ENCODE measurements at regions not wholly inside any gene's neighbourhood (a gene's known extent, or its start where the extent isn't known, plus 50 kb on each side); places are given as distances from the start of the nearest gene placed in this dataset.

GRCh38 chr15:66875588-66876420 lies 173.8 kb downstream of the SMAD6 start:
- TF ChIP-seq CTCF (IDR thresholded peaks at IDR 0.05; ENCODE audit: low read length) = no peak
- no peak for TF ChIP-seq EZH2 (IDR thresholded peaks at IDR 0.05; ENCODE audit: borderline replicate concordance, low read length)
- no peak overlapping the region for H2AFZ ChIP-seq (ENCODE audit: low read length)

GRCh38 chr15:66876421-66876730 lies 174.3 kb downstream of the SMAD6 start:
- Histone ChIP-seq H4K20me1 (ENCODE audit: insufficient read depth, low read length) (no peaks in the 10 kb centered on the region), H3K9ac (ENCODE audit: low read length) (no peak overlapping the region), H3K9me3 (ENCODE audit: low read length) (no peaks in the 10 kb centered on the region), H3K4me2 (ENCODE audit: low read length) (no peak overlapping the region), H3K36me3 (ENCODE audit: insufficient read depth, low read length) (no peaks in the 10 kb centered on the region), H3K9me2 (ENCODE audit: low read depth, low read length) (no peaks in the 10 kb centered on the region), H3K79me2 (ENCODE audit: insufficient read depth, low read length) (no peaks in the 10 kb centered on the region), H3K4me3 (ENCODE audit: low read depth, low read length, poor library complexity, severe bottlenecking) (no peak overlapping the region), H3K27me3 (ENCODE audit: insufficient read depth, low read length) (no peaks in the 10 kb centered on the region), H2AFZ (ENCODE audit: low read length) (no peak overlapping the region), H3K4me1 (ENCODE audit: insufficient read depth, low read length, severe bottlenecking) (no peaks in the 10 kb centered on the region), H3K27ac (ENCODE audit: low read depth, low read length, poor library complexity, severe bottlenecking) (no peak overlapping the region), H3F3A (ENCODE audit: insufficient read depth, low read length) (no peaks in the 10 kb centered on the region)
- TF ChIP-seq EZH2 (IDR thresholded peaks at IDR 0.05; ENCODE audit: borderline replicate concordance, low read length) (no peak), CTCF (IDR thresholded peaks at IDR 0.05; ENCODE audit: low read length) (no peak)

More at GRCh38 chr15:66875588-66876420, 173.8 kb downstream of the SMAD6 start:
- Histone ChIP-seq H3K4me3 (ENCODE audit: low read depth, low read length, poor library complexity, severe bottlenecking) (no peak overlapping the region), H3K9me2 (ENCODE audit: low read depth, low read length) (no peaks in the 10 kb centered on the region), H3K27ac (ENCODE audit: low read depth, low read length, poor library complexity, severe bottlenecking) (no peak overlapping the region), H3K9me3 (ENCODE audit: low read length) (no peaks in the 10 kb centered on the region), H3K4me2 (ENCODE audit: low read length) (no peak overlapping the region), H4K20me1 (ENCODE audit: insufficient read depth, low read length) (no peaks in the 10 kb centered on the region), H3K79me2 (ENCODE audit: insufficient read depth, low read length) (no peaks in the 10 kb centered on the region), H3K36me3 (ENCODE audit: insufficient read depth, low read length) (no peaks in the 10 kb centered on the region), H3K27me3 (ENCODE audit: insufficient read depth, low read length) (no peaks in the 10 kb centered on the region), H3K4me1 (ENCODE audit: insufficient read depth, low read length, severe bottlenecking) (no peaks in the 10 kb centered on the region), H3F3A (ENCODE audit: insufficient read depth, low read length) (no peaks in the 10 kb centered on the region), H3K9ac (ENCODE audit: low read length) (no peak overlapping the region)

GRCh38 chr15:66876731-66877476 lies 174.9 kb downstream of the SMAD6 start:
- H3F3A ChIP-seq (ENCODE audit: insufficient read depth, low read length) = no peaks in the 10 kb centered on the region
- no peaks in the 10 kb centered on the region for H4K20me1 ChIP-seq (ENCODE audit: insufficient read depth, low read length)
- H3K36me3 ChIP-seq (ENCODE audit: insufficient read depth, low read length) = no peaks in the 10 kb centered on the region
- TF ChIP-seq EZH2 (IDR thresholded peaks at IDR 0.05; ENCODE audit: borderline replicate concordance, low read length) (no peak), CTCF (IDR thresholded peaks at IDR 0.05; ENCODE audit: low read length) (no peak)
- no peak overlapping the region for H3K4me3 ChIP-seq (ENCODE audit: low read depth, low read length, poor library complexity, severe bottlenecking)
- no peaks in the 10 kb centered on the region for H3K79me2 ChIP-seq (ENCODE audit: insufficient read depth, low read length)
- no peak overlapping the region for H3K27ac ChIP-seq (ENCODE audit: low read depth, low read length, poor library complexity, severe bottlenecking)
- no peak overlapping the region for H3K4me2 ChIP-seq (ENCODE audit: low read length)
- no peaks in the 10 kb centered on the region for H3K4me1 ChIP-seq (ENCODE audit: insufficient read depth, low read length, severe bottlenecking)
- no peaks in the 10 kb centered on the region for H3K27me3 ChIP-seq (ENCODE audit: insufficient read depth, low read length)
- H3K9me2 ChIP-seq (ENCODE audit: low read depth, low read length) = no peaks in the 10 kb centered on the region
- H3K9ac ChIP-seq (ENCODE audit: low read length) = no peak overlapping the region
- no peaks in the 10 kb centered on the region for H3K9me3 ChIP-seq (ENCODE audit: low read length)
- no peak overlapping the region for H2AFZ ChIP-seq (ENCODE audit: low read length)
